ENCODE measurements at regions not wholly inside any gene's neighbourhood (a gene's known extent, or its start where the extent isn't known, plus 50 kb on each side); places are given as distances from the start of the nearest gene placed in this dataset.

DNA sequence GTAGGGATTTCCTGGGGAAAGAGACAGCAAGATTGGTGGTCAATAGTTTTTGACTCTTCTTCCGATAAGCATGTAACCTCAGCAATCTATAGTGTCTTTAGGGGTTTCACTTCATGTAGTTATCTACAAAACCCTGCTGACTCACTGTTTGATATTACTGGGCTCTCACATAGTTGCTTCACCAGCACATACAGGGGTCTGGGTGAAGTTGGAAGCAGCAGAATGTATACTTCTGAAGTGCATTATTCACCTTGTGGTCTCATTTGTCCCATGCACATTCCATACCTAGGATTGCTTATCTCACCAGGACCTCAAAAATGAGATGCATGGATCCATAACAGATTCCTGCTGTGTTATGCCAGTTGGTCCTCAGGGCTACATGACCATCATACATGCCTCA is 280.0 kb downstream of the LRIG3 start:
- no peak overlapping the region for H3K27ac ChIP-seq (ENCODE audit: low read depth, low read length)
- TF ChIP-seq EGR1 (IDR thresholded peaks at IDR 0.05; ENCODE audit: low read depth) (no peak), POLR2AphosphoS5 (IDR thresholded peaks at IDR 0.05; ENCODE audit: low read depth, low read length) (no peak), ELF1 (IDR thresholded peaks at IDR 0.05; ENCODE audit: borderline replicate concordance, low read depth) (no peak), EZH2phosphoT487 (IDR thresholded peaks at IDR 0.05; ENCODE audit: borderline replicate concordance) (no peak), EZH2 (IDR thresholded peaks at IDR 0.05) (no peak), RAD21 (IDR thresholded peaks at IDR 0.05; ENCODE audit: low read depth) (no peak), YY1 (IDR thresholded peaks at IDR 0.05; ENCODE audit: extremely low read depth, insufficient replicate concordance, low read depth, low read length) (no peak), ZNF274 (IDR thresholded peaks at IDR 0.05; ENCODE audit: low read depth, low read length) (no peak), CTCF (IDR thresholded peaks at IDR 0.05 in 2 of 3, conservative IDR thresholded peaks at IDR 0.05 in 1 of 3; ENCODE audit: borderline replicate concordance in 1 of 3, insufficient read depth in 1 of 3, low read depth in 2 of 3, low read length in 2 of 3) (no peak), SIN3A (IDR thresholded peaks at IDR 0.05; ENCODE audit: low read depth) (no peak), FOSL1 (IDR thresholded peaks at IDR 0.05; ENCODE audit: low read depth) (no peak)
- TF ChIP-seq, protein P1, sequence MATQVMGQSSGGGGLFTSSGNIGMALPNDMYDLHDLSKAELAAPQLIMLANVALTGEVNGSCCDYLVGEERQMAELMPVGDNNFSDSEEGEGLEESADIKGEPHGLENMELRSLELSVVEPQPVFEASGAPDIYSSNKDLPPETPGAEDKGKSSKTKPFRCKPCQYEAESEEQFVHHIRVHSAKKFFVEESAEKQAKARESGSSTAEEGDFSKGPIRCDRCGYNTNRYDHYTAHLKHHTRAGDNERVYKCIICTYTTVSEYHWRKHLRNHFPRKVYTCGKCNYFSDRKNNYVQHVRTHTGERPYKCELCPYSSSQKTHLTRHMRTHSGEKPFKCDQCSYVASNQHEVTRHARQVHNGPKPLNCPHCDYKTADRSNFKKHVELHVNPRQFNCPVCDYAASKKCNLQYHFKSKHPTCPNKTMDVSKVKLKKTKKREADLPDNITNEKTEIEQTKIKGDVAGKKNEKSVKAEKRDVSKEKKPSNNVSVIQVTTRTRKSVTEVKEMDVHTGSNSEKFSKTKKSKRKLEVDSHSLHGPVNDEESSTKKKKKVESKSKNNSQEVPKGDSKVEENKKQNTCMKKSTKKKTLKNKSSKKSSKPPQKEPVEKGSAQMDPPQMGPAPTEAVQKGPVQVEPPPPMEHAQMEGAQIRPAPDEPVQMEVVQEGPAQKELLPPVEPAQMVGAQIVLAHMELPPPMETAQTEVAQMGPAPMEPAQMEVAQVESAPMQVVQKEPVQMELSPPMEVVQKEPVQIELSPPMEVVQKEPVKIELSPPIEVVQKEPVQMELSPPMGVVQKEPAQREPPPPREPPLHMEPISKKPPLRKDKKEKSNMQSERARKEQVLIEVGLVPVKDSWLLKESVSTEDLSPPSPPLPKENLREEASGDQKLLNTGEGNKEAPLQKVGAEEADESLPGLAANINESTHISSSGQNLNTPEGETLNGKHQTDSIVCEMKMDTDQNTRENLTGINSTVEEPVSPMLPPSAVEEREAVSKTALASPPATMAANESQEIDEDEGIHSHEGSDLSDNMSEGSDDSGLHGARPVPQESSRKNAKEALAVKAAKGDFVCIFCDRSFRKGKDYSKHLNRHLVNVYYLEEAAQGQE (IDR thresholded peaks at IDR 0.05; ENCODE audit: low read depth): no peak
- H4K20me1 ChIP-seq (ENCODE audit: insufficient read depth): no peaks in the 10 kb centered on the region
- H3K36me3 ChIP-seq (ENCODE audit: control insufficient read depth in 1 of 2, insufficient read depth in 2 of 2, low read length in 2 of 2): no peaks in the 10 kb centered on the region
- ChIA-PET RAD21 (ENCODE audit: low non-redundant PET in 1 of 2, low total read pairs in 2 of 2, uncharacterized antibody in 2 of 2, unreplicated experiment in 2 of 2) (no interaction called here), CTCF (no interaction called here), POLR2A (no interaction called here)
- no peaks in the 10 kb centered on the region for H3K9me2 ChIP-seq (ENCODE audit: insufficient read depth)
- intact Hi-C loops (cut with micrococcal nuclease): no loop called here
- no peak overlapping the region for H2AFZ ChIP-seq (ENCODE audit: low read depth, low read length, poor library complexity, severe bottlenecking)
- H3K9me3 ChIP-seq (ENCODE audit: control insufficient read depth in 1 of 2, insufficient read depth in 1 of 2, low read depth in 1 of 2, low read length in 2 of 2): no peaks in the 10 kb centered on the region
- DNase-seq (ENCODE audit: low read depth, low spot score) (no peak), ATAC-seq (no peak)
- H3K4me1 ChIP-seq (ENCODE audit: control insufficient read depth in 1 of 2, insufficient read depth in 2 of 2, low read length in 2 of 2): no peaks in the 10 kb centered on the region
- H3K4me2 ChIP-seq (ENCODE audit: low read length): no peak overlapping the region
- H3K79me2 ChIP-seq (ENCODE audit: insufficient read depth, low read length): no peaks in the 10 kb centered on the region
- no peak overlapping the region for H3K9ac ChIP-seq (ENCODE audit: low read length)
- H3K4me3 ChIP-seq (replicated peaks in 1 of 2; ENCODE audit: low read depth in 1 of 2, low read length in 2 of 2): no peak overlapping the region
- no TSS peak for BruUV-seq (replicated peaks)
- no peaks in the 10 kb centered on the region for H3K27me3 ChIP-seq (ENCODE audit: insufficient read depth, low read length)
